Type B pancreatic cell (in vitro differentiated cells): ENCODE measurements at regions not wholly inside any gene's neighbourhood (a gene's known extent, or its start where the extent isn't known, plus 50 kb on each side); places are given as distances from the start of the nearest gene placed in this dataset.

Experiments used
- DNase-seq: peaks from one replicate; pipeline ENCODE4 v3.0.0; 2021; ENCODE audit warnings: mixed read lengths; ENCODE audit not compliant: unreplicated experiment; ENCODE audit errors: extremely low spot score
- H3K27ac Mint-ChIP-seq: 2 replicates; pipeline ENCODE4 v1.8.0; 2021; ENCODE audit warnings: mild to moderate bottlenecking, mixed read lengths
- H3K27me3 Mint-ChIP-seq: 2 replicates; pipeline ENCODE4 v1.8.0; 2021; ENCODE audit warnings: mixed read lengths
- H3K36me3 Mint-ChIP-seq: 2 replicates; pipeline ENCODE4 v1.8.0; 2021; ENCODE audit warnings: mixed read lengths
- H3K4me1 Mint-ChIP-seq: one replicate; pipeline ENCODE4 v1.8.0; 2021; ENCODE audit warnings: mixed read lengths; ENCODE audit not compliant: unreplicated experiment
- H3K4me3 Mint-ChIP-seq: 2 replicates; pipeline ENCODE4 v1.8.0; 2021; ENCODE audit warnings: mild to moderate bottlenecking, mixed read lengths
- H3K9me3 Mint-ChIP-seq: 2 replicates; pipeline ENCODE4 v1.8.0; 2021; ENCODE audit warnings: mixed read lengths
- CTCF ChIP-seq: fragments of 200-600 bp; sonication (generic); conservative IDR thresholded peaks from 2 replicates; pipeline ENCODE4 v1.5.0; 2021; ENCODE audit warnings: antibody characterized with exemption, mild to moderate bottlenecking

- DNase-seq = no peak
- H3K4me1 Mint-ChIP-seq = peaks cover 22% of the 10 kb centered on the region
- peak overlapping the region; percentile 73 for H3K27ac Mint-ChIP-seq
- no peak overlapping the region for H3K4me3 Mint-ChIP-seq
- peaks cover 3% of the 10 kb centered on the region for H3K36me3 Mint-ChIP-seq
- TF ChIP-seq CTCF = no peak
- no peaks in the 10 kb centered on the region for H3K9me3 Mint-ChIP-seq
- no peaks in the 10 kb centered on the region for H3K27me3 Mint-ChIP-seq
Measured at GRCh38 chr2:111656436-111656835, 227.6 kb downstream of the ANAPC1 start.

GRCh38 chr2:111656894-111657293 lies 227.1 kb downstream of the ANAPC1 start:
- TF ChIP-seq CTCF = no peak
- Mint-ChIP-seq H3K9me3 (no peaks in the 10 kb centered on the region), H3K27ac (peak overlapping the region; percentile 73), H3K4me3 (no peak overlapping the region), H3K36me3 (peaks cover 3% of the 10 kb centered on the region), H3K27me3 (no peaks in the 10 kb centered on the region), H3K4me1 (peaks cover 22% of the 10 kb centered on the region)
- DNase-seq = no peak

GRCh38 chr2:111657351-111657975 lies 226.5 kb downstream of the ANAPC1 start:
- TF ChIP-seq CTCF = no peak
- Mint-ChIP-seq H3K36me3 (peaks cover 3% of the 10 kb centered on the region), H3K4me1 (peaks cover 22% of the 10 kb centered on the region), H3K9me3 (no peaks in the 10 kb centered on the region), H3K27me3 (no peaks in the 10 kb centered on the region), H3K27ac (peak overlapping the region; percentile 73), H3K4me3 (no peak overlapping the region)
- DNase-seq = no peak

GRCh38 chr2:111659361-111660333 lies 224.3 kb downstream of the ANAPC1 start:
- Mint-ChIP-seq H3K27me3 (no peaks in the 10 kb centered on the region), H3K27ac (peak overlapping the region; percentile 99)

GRCh38 chr2:111660811-111661210 lies 223.2 kb downstream of the ANAPC1 start:
- H3K4me1 Mint-ChIP-seq = peaks cover 30% of the 10 kb centered on the region
- peak overlapping the region; percentile 55 for H3K27ac Mint-ChIP-seq
- no peak for DNase-seq
- no peak for TF ChIP-seq CTCF
- H3K9me3 Mint-ChIP-seq = no peaks in the 10 kb centered on the region
- H3K27me3 Mint-ChIP-seq = no peaks in the 10 kb centered on the region
- H3K36me3 Mint-ChIP-seq = peaks cover 3% of the 10 kb centered on the region
- H3K4me3 Mint-ChIP-seq = no peak overlapping the region

More at GRCh38 chr2:111659361-111660333, 224.3 kb downstream of the ANAPC1 start:
- Mint-ChIP-seq H3K4me3 (peak overlapping the region; percentile 65), H3K36me3 (peaks cover 3% of the 10 kb centered on the region), H3K9me3 (no peaks in the 10 kb centered on the region), H3K4me1 (peaks cover 36% of the 10 kb centered on the region)
- no peak for DNase-seq
- TF ChIP-seq CTCF = no peak
